Erythroblast (primary cell): ENCODE measurements at regions not wholly inside any gene's neighbourhood (a gene's known extent, or its start where the extent isn't known, plus 50 kb on each side); places are given as distances from the start of the nearest gene placed in this dataset.

Experiments used
- GATA1 ChIP-seq: IDR thresholded peaks from 2 replicates; pipeline ENCODE4 v1.6.1; 2011; ENCODE audit warnings: low read depth, mild to moderate bottlenecking, control low read depth, low read length, moderate library complexity
- POLR2A ChIP-seq: IDR thresholded peaks from 2 replicates; pipeline ENCODE4 v1.6.1; 2011; ENCODE audit warnings: mild to moderate bottlenecking, low read length

GRCh38 chr4:67394879-67395278 is 150.4 kb downstream of the CENPC start:
- TF ChIP-seq POLR2A (no peak), GATA1 (no peak)
